Mesenchymal stem cell (in vitro differentiated cells and primary cell): ENCODE measurements at regions not wholly inside any gene's neighbourhood (a gene's known extent, or its start where the extent isn't known, plus 50 kb on each side); places are given as distances from the start of the nearest gene placed in this dataset.

Experiments used
- DNase-seq: peaks from one replicate; pipeline ENCODE4 v3.0.0-alpha.2; 2013
- H2AFZ ChIP-seq: one replicate; pipeline ENCODE4 v1.6.1; 2013; ENCODE audit warnings: low read depth, mild to moderate bottlenecking, control low read depth, inconsistent platforms, low read length, moderate library complexity
- H2AK5ac ChIP-seq: 2 replicates; pipeline ENCODE4 v1.6.1; 2013; ENCODE audit warnings: low read length, moderate library complexity, mild to moderate bottlenecking, inconsistent platforms; ENCODE audit not compliant: severe bottlenecking
- H2BK120ac ChIP-seq: one replicate; pipeline ENCODE4 v1.6.1; 2013; ENCODE audit warnings: low read depth, mild to moderate bottlenecking, inconsistent platforms, low read length, moderate library complexity
- H2BK12ac ChIP-seq, 2 experiments: one replicate each; pipeline ENCODE4 v1.6.1; 2013; ENCODE audit warnings: inconsistent platforms in 2 of 2, low read length in 2 of 2, mild to moderate bottlenecking in 2 of 2, moderate library complexity in 2 of 2, control low read depth in 1 of 2
- H2BK15ac ChIP-seq: one replicate; pipeline ENCODE4 v1.6.1; 2013; ENCODE audit warnings: mild to moderate bottlenecking, low read depth, inconsistent platforms; ENCODE audit not compliant: poor library complexity, severe bottlenecking
- H2BK5ac ChIP-seq: 2 replicates; pipeline ENCODE4 v1.6.1; 2013; ENCODE audit warnings: low read depth, mild to moderate bottlenecking, low read length, control low read depth, inconsistent platforms; ENCODE audit not compliant: poor library complexity, severe bottlenecking
- H3K14ac ChIP-seq, 2 experiments: one replicate each; pipeline ENCODE4 v1.6.1; 2013; ENCODE audit warnings: inconsistent platforms in 2 of 2, low read length in 2 of 2, control low read depth in 1 of 2, mild to moderate bottlenecking in 1 of 2, moderate library complexity in 1 of 2
- H3K18ac ChIP-seq, 2 experiments: one replicate each; pipeline ENCODE4 v1.6.1; 2013; ENCODE audit warnings: inconsistent platforms in 2 of 2, low read length in 2 of 2, control low read depth in 1 of 2, low read depth in 1 of 2, mild to moderate bottlenecking in 1 of 2
- H3K23ac ChIP-seq, 2 experiments: one replicate each; pipeline ENCODE4 v1.6.1; 2013; ENCODE audit warnings: inconsistent platforms in 2 of 2, low read length in 2 of 2, mild to moderate bottlenecking in 2 of 2, moderate library complexity in 2 of 2, control low read depth in 1 of 2
- H3K27ac ChIP-seq: 2 replicates; pipeline ENCODE4 v1.5.1; 2013; ENCODE audit warnings: mild to moderate bottlenecking, moderate library complexity, low read length, control low read depth, inconsistent platforms; ENCODE audit not compliant: poor library complexity, severe bottlenecking
- H3K27me3 ChIP-seq, 2 experiments: 2 replicates each; pipeline versions ENCODE4 v1.6.1 to v1.7.0; 2013; ENCODE audit warnings: low read length in 2 of 2, mild to moderate bottlenecking in 2 of 2, moderate library complexity in 2 of 2, control low read depth in 1 of 2, inconsistent platforms in 1 of 2; ENCODE audit not compliant: control insufficient read depth in 1 of 2, insufficient read depth in 1 of 2
- H3K36me3 ChIP-seq, 2 experiments: 2 replicates each; pipeline versions ENCODE4 v1.6.1 to v1.7.0; 2013; ENCODE audit warnings: low read length in 2 of 2, control low read depth in 1 of 2, inconsistent platforms in 1 of 2, low read depth in 1 of 2, mild to moderate bottlenecking in 1 of 2; ENCODE audit not compliant: insufficient read depth in 2 of 2, control insufficient read depth in 1 of 2
- H3K4ac ChIP-seq, 2 experiments: one replicate each; pipeline ENCODE4 v1.6.1; 2013; ENCODE audit warnings: inconsistent platforms in 2 of 2, low read length in 2 of 2, mild to moderate bottlenecking in 2 of 2, moderate library complexity in 2 of 2, control low read depth in 1 of 2, low read depth in 1 of 2
- H3K4me1 ChIP-seq: 2 replicates; pipeline ENCODE4 v1.6.1; 2013; ENCODE audit warnings: low read depth, low read length, control low read depth; ENCODE audit not compliant: control insufficient read depth, insufficient read depth
- H3K4me2 ChIP-seq: 2 replicates; pipeline ENCODE4 v1.6.1; 2013; ENCODE audit warnings: low read length, mild to moderate bottlenecking, inconsistent platforms; ENCODE audit not compliant: poor library complexity, severe bottlenecking
- H3K4me3 ChIP-seq, 2 experiments: 2 replicates each; pipeline versions ENCODE4 v1.5.1 to v1.7.0; 2013; ENCODE audit warnings: low read length in 2 of 2, mild to moderate bottlenecking in 2 of 2, control low read depth in 1 of 2, low read depth in 1 of 2; ENCODE audit not compliant: insufficient read depth in 1 of 2
- H3K79me1 ChIP-seq: replicated peaks from 2 replicates; pipeline ENCODE4 v1.6.1; 2013; ENCODE audit warnings: mild to moderate bottlenecking, control low read depth, low read length, inconsistent platforms; ENCODE audit not compliant: poor library complexity, severe bottlenecking
- H3K9ac ChIP-seq: 2 replicates; pipeline ENCODE4 v1.7.0; 2013; ENCODE audit warnings: mild to moderate bottlenecking, low read length, moderate library complexity
- H3K9me3 ChIP-seq: 2 replicates; pipeline ENCODE4 v1.7.0; 2013; ENCODE audit warnings: mild to moderate bottlenecking, low read length; ENCODE audit not compliant: control insufficient read depth
- H4K8ac ChIP-seq: one replicate; pipeline ENCODE4 v1.6.1; 2013; ENCODE audit warnings: inconsistent platforms, mild to moderate bottlenecking, low read length, moderate library complexity
- H4K91ac ChIP-seq: one replicate; pipeline ENCODE4 v1.6.1; 2013; ENCODE audit warnings: mild to moderate bottlenecking, low read length, inconsistent platforms
- WGBS: methylation state at CpG from one replicate; pipeline ENCODE4 v1.1.7; 2013; ENCODE audit warnings: mixed read lengths; 5-methylcytosine and 5-hydroxymethylcytosine counted together

DNA sequence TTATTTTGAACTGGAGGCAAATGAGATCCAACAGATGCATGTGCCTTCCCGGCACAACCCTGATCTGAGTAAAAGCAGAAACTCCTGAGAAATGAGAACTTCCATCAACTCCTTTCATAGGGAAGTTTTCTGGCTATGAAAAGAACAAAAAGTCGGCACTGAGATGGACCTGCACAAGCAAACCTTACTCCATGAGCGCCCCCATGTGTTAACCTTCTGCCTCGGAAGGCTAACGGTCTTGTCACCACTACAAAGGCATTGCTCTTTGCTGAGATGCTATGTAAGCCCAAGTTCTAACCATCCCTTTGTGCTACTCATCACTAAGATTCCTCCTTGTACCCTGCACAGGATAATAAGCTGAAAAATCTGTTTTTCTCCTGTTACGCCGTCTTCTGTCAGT lies 57.3 kb upstream of the SULT1C3 start:
- peak; percentile 9 for DNase-seq
- 28% methylated on average over 5 of the region's 7 CpGs for WGBS
- H3K4ac ChIP-seq, result no peak overlapping the region
- no peaks in the 10 kb centered on the region for H3K27me3 ChIP-seq
- peaks cover 1% of the 10 kb centered on the region for H3K4me1 ChIP-seq
- no peaks in the 10 kb centered on the region for H3K36me3 ChIP-seq
- H3K14ac ChIP-seq, result no peak overlapping the region
- no peak overlapping the region for H3K4me3 ChIP-seq
- no peak overlapping the region for H2BK120ac ChIP-seq
- no peak overlapping the region for H2BK12ac ChIP-seq
- no peaks in the 10 kb centered on the region for H3K9me3 ChIP-seq
- H3K9ac ChIP-seq, result no peak overlapping the region
- H2BK15ac ChIP-seq, result no peak overlapping the region
- no peak overlapping the region for H3K4me2 ChIP-seq
- H2BK5ac ChIP-seq, result no peak overlapping the region
- no peak overlapping the region for H2AK5ac ChIP-seq
- no peak overlapping the region for H3K18ac ChIP-seq
- no peak overlapping the region for H4K8ac ChIP-seq
- no peak overlapping the region for H3K27ac ChIP-seq
- H2AFZ ChIP-seq, result no peak overlapping the region
- no peak overlapping the region for H3K23ac ChIP-seq
- H3K79me1 ChIP-seq, result no peaks in the 10 kb centered on the region
- no peak overlapping the region for H4K91ac ChIP-seq

DNA sequence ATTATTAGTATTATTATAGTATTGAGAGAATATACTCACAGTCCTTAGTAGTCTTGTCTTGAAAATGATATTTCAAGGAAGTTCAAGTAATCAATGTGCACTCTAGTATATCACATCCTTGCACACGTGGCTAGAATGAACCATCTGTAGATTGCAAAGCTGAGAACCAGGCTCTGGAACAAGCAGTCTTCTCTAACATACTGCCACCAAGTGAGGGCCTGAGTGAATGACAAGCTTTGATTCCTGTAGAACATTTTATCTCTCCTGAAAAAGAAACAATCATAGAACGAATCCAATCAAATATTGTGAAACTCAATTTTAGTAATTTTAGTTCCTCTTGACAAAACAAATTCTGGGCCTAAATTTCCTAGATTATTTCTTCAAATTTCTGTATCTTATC lies 55.3 kb upstream of the SULT1C3 start:
- no peak overlapping the region for H2BK5ac ChIP-seq
- no peak overlapping the region for H3K23ac ChIP-seq
- H3K18ac ChIP-seq, result no peak overlapping the region
- H3K36me3 ChIP-seq, result no peaks in the 10 kb centered on the region
- no peak overlapping the region for H2BK15ac ChIP-seq
- no peak overlapping the region for H2AFZ ChIP-seq
- no peak overlapping the region for H3K4ac ChIP-seq
- H4K91ac ChIP-seq, result no peak overlapping the region
- H3K9me3 ChIP-seq, result no peaks in the 10 kb centered on the region
- no peaks in the 10 kb centered on the region for H3K27me3 ChIP-seq
- H2AK5ac ChIP-seq, result no peak overlapping the region
- H3K27ac ChIP-seq, result no peak overlapping the region
- H3K4me2 ChIP-seq, result no peak overlapping the region
- no peak overlapping the region for H2BK12ac ChIP-seq
- no peak overlapping the region for H4K8ac ChIP-seq
- H3K14ac ChIP-seq, result no peak overlapping the region
- 58% methylated on average over 1 of the region's 2 CpGs for WGBS
- no peak overlapping the region for H3K9ac ChIP-seq
- H3K79me1 ChIP-seq, result no peaks in the 10 kb centered on the region
- no peak overlapping the region for H2BK120ac ChIP-seq
- peaks cover 1% of the 10 kb centered on the region for H3K4me1 ChIP-seq
- peak; percentile 28 for DNase-seq
- H3K4me3 ChIP-seq, result no peak overlapping the region

DNA sequence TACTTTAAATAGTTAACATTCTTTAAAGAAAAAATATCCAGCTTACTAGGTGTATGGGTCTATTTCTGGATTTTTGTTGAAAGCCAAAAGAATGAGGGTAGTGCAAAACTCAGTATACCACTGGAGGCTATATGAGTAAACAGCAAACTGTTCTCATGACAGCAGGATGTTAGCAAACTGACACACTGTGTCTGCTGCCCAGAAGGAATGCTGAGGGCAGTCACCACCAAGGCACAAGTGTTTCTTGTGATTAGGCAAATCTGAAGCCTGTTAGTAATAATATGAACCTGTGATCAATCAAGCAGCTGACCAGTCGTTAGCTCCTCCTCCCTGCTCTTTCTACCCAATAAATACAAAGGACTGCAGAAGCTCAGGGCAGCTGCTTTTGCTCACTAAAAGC lies 50.5 kb upstream of the SULT1C3 start:
- Histone ChIP-seq H3K23ac (no peak overlapping the region), H3K9ac (peak overlapping the region; percentile 77), H2BK12ac (no peak overlapping the region), H3K36me3 (no peaks in the 10 kb centered on the region), H3K4ac (no peak overlapping the region), H3K27ac (no peak overlapping the region), H3K4me3 (no peak overlapping the region), H3K18ac (no peak overlapping the region), H3K4me1 (peaks cover 1% of the 10 kb centered on the region), H2BK15ac (no peak overlapping the region), H4K91ac (no peak overlapping the region), H2AFZ (no peak overlapping the region), H2AK5ac (no peak overlapping the region), H3K14ac (no peak overlapping the region), H4K8ac (no peak overlapping the region), H3K4me2 (no peak overlapping the region), H2BK5ac (no peak overlapping the region), H2BK120ac (no peak overlapping the region), H3K27me3 (no peaks in the 10 kb centered on the region), H3K9me3 (no peaks in the 10 kb centered on the region), H3K79me1 (no peaks in the 10 kb centered on the region)
- peak; percentile 67 for DNase-seq
- WGBS, result 57% methylated on average over 1 of the region's 1 CpG
